ENCODE measurements at regions not wholly inside any gene's neighbourhood (a gene's known extent, or its start where the extent isn't known, plus 50 kb on each side); places are given as distances from the start of the nearest gene placed in this dataset.

DNA sequence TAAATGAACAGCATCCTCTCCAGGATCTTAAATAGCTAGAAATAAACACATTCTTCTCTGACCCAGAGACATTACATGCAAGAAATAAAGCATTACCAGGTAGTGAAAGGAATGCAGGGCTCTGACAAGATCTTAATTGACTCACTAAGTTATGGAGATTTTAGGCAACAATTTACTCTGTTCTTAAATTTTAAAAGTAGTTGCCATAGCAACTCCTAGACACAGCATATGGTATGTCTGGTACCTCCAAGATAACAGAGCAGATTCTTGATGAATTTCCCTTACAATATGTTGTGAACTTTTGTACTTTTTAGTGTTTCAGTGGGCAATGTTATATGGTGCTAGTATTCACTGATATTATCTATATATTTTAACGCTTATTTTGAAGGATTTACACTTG lies 76.7 kb upstream of the G2E3 start:
- Histone ChIP-seq H2BK20ac (ENCODE audit: low read depth, low read length, poor library complexity, severe bottlenecking) (no peak overlapping the region), H3T11ph (ENCODE audit: low read length) (no peak overlapping the region), H4K91ac (ENCODE audit: insufficient read length, low read depth, low read length) (no peak overlapping the region), H3K27ac (ENCODE audit: insufficient read length, low read depth, low read length) (no peak overlapping the region), H2BK12ac (ENCODE audit: insufficient read length, low read depth, low read length) (no peak overlapping the region), H2AFZ (ENCODE audit: low read length) (no peak overlapping the region), H3K18ac (ENCODE audit: insufficient read length, low read depth, low read length) (no peak overlapping the region), H2BK5ac (ENCODE audit: insufficient read length, low read length) (no peak overlapping the region), H3K4ac (ENCODE audit: low read depth, low read length) (no peak overlapping the region), H3K79me2 (ENCODE audit: insufficient read depth, low read length) (no peaks in the 10 kb centered on the region), H4K5ac (ENCODE audit: insufficient read length, low read depth, low read length) (no peak overlapping the region), H3K4me1 (ENCODE audit: insufficient read depth, low read length) (peaks cover 4% of the 10 kb centered on the region; the same call in 1 of the 2 replicates), H2BK15ac (ENCODE audit: low read depth, low read length) (no peak overlapping the region), H3K23ac (ENCODE audit: insufficient read length, low read depth, low read length) (no peak overlapping the region), H2BK120ac (ENCODE audit: low read depth, low read length, poor library complexity, severe bottlenecking) (no peak overlapping the region), H3K4me2 (ENCODE audit: insufficient read depth, insufficient read length, low read length) (no peak overlapping the region), H3K14ac (ENCODE audit: insufficient read depth, low read length) (no peak overlapping the region), H3K27me3 (ENCODE audit: insufficient read depth, low read length) (no peaks in the 10 kb centered on the region), H2AK5ac (ENCODE audit: insufficient read length, low read length) (no peak overlapping the region), H3K9me3 (ENCODE audit: control insufficient read depth, low read depth, low read length) (no peaks in the 10 kb centered on the region), H3K23me2 (ENCODE audit: insufficient read length, low read depth, low read length, poor library complexity, severe bottlenecking) (no peaks in the 10 kb centered on the region), H4K8ac (replicated peaks; ENCODE audit: insufficient read length, low read depth, low read length) (no peak overlapping the region), H3K9ac (ENCODE audit: extremely low read depth, insufficient read length, low read length) (no peak overlapping the region), H3K56ac (ENCODE audit: insufficient read length, low read depth, low read length) (no peak overlapping the region), H4K20me1 (ENCODE audit: control insufficient read depth, insufficient read depth, insufficient read length) (no peaks in the 10 kb centered on the region), H3K79me1 (ENCODE audit: insufficient read depth, low read depth, low read length, poor library complexity, severe bottlenecking) (no peaks in the 10 kb centered on the region)
- WGBS (ENCODE audit: extremely low coverage, insufficient read length, low lambda C conversion rate) = no CpG with 5 or more reads among the region's 1 CpG
- Mint-ChIP-seq H3K4me1 (peaks cover 22 to 29% of the 10 kb centered on the region in 2 experiments), H3K4me3 (no peak overlapping the region), H3K9me3 (peaks cover 3 to 6% of the 10 kb centered on the region in 2 experiments; a peak in 4 of 5 replicates), H3K27ac (peak overlapping the region in 1 of 3 experiments; percentile 1; a peak in 2 of 7 replicates), H3K36me3 (ENCODE audit: insufficient read depth in 1 of 3, low read depth in 3 of 3) (peaks cover 0 to 2% (median 1%) of the 10 kb centered on the region in 3 experiments; a peak in 4 of 7 replicates), H3K27me3 (ENCODE audit: low read depth) (no peaks in the 10 kb centered on the region)
- no peak for TF ChIP-seq CTCF (conservative IDR thresholded peaks at IDR 0.05)
- DNase-seq = no peak

All from H9 (cell line).